Esophagus squamous epithelium (tissue), 5 donors: ENCODE measurements at regions not wholly inside any gene's neighbourhood (a gene's known extent, or its start where the extent isn't known, plus 50 kb on each side); places are given as distances from the start of the nearest gene placed in this dataset.

ENCODE experiments used
- DNase-seq: peaks from one replicate; lab custom pipeline; 2025; lab: John Stamatoyannopoulos, UW
- H3K27ac ChIP-seq, 4 donors: fragments of 200-600 bp; sonication (generic); one replicate each; pipeline ENCODE4 v1.5.1; 2016 to 2019; ENCODE audit warnings: mild to moderate bottlenecking in 1 of 4
- H3K27me3 ChIP-seq, 4 donors: fragments of 200-600 bp; sonication (generic); 1 replicate in 3 of 4; 2 replicates in 1 of 4; pipeline versions ENCODE4 v1.5.1 to v1.6.0; 2017 to 2021; ENCODE audit warnings: antibody characterized with exemption in 1 of 4
- H3K36me3 ChIP-seq, 3 donors: fragments of 200-600 bp; sonication (generic); one replicate each; pipeline ENCODE4 v1.5.1; 2016 to 2019
- H3K4me1 ChIP-seq, 3 donors: fragments of 200-600 bp; sonication (generic); one replicate each; pipeline ENCODE4 v1.5.1; 2017 to 2019
- H3K4me3 ChIP-seq, 4 donors: fragments of 200-600 bp; sonication (generic); 1 replicate in 3 of 4; 2 replicates in 1 of 4; pipeline ENCODE4 v1.5.1; 2016 to 2019; ENCODE audit warnings: mild to moderate bottlenecking in 2 of 4, moderate library complexity in 1 of 4
- H3K9me3 ChIP-seq, 3 donors: fragments of 200-600 bp; sonication (generic); one replicate each; pipeline ENCODE4 v1.5.1; 2016 to 2019
- CTCF ChIP-seq, 6 experiments: fragments of 450-650 bp in 4 of 6; fragments of 200-600 bp in 2 of 6; sonication (generic) in 2 of 6; IDR thresholded peaks; one replicate each; pipeline ENCODE4 v1.5.1; 2016 to 2019; ENCODE audit warnings: antibody characterized with exemption in 6 of 6, mild to moderate bottlenecking in 4 of 6, moderate library complexity in 4 of 6
- POLR2A ChIP-seq, 4 donors: fragments of 450-650 bp; IDR thresholded peaks; one replicate each; pipeline ENCODE4 v1.6.1; 2017; ENCODE audit warnings: antibody characterized with exemption in 4 of 4, mild to moderate bottlenecking in 4 of 4, moderate library complexity in 3 of 4
- WGBS, 2 donors: methylation state at CpG; one replicate each; pipeline ENCODE4 v1.1.5; 2018; 5-methylcytosine and 5-hydroxymethylcytosine counted together
- intact Hi-C: fragments of 100-400 bp; cut with DNase I; formaldehyde crosslinking; loops from one replicate; pipeline ENCODE4 v1.15.0; 2022
- donor health status: DM: yes; HTN: yes; CAD: no.

- intact Hi-C loops: no loop called here
- Histone ChIP-seq H3K9me3 (no peaks in the 10 kb centered on the region), H3K4me3 (no peak overlapping the region), H3K27ac (peak overlapping the region in 1 of 4 donors; percentile 69), H3K36me3 (no peaks in the 10 kb centered on the region), H3K27me3 (no peaks in the 10 kb centered on the region), H3K4me1 (no peaks in the 10 kb centered on the region)
- TF ChIP-seq CTCF (IDR thresholded peaks at IDR 0.05) (no peak), POLR2A (IDR thresholded peaks at IDR 0.05) (no peak)
- no peak for DNase-seq
Observed at GRCh38 chr5:120386981-120387380, 77.1 kb upstream of the PRR16 start.

GRCh38 chr5:120388016-120388781 is 75.9 kb upstream of the PRR16 start:
- Histone ChIP-seq H3K27me3 (no peaks in the 10 kb centered on the region), H3K9me3 (no peaks in the 10 kb centered on the region), H3K27ac (peak overlapping the region in 2 of 4 donors; percentile 57 to 64), H3K36me3 (no peaks in the 10 kb centered on the region), H3K4me1 (no peaks in the 10 kb centered on the region), H3K4me3 (no peak overlapping the region)
- 35 to 40% methylated on average over 1 of the region's 1 CpG for WGBS, 2 donors
- TF ChIP-seq CTCF (IDR thresholded peaks at IDR 0.05) (no peak), POLR2A (IDR thresholded peaks at IDR 0.05) (no peak)
- intact Hi-C loops: no loop called here
- DNase-seq: no peak

- H3K27me3 ChIP-seq: no peaks in the 10 kb centered on the region
- no peaks in the 10 kb centered on the region for H3K36me3 ChIP-seq
- H3K4me3 ChIP-seq: no peak overlapping the region
- no peaks in the 10 kb centered on the region for H3K9me3 ChIP-seq
- H3K27ac ChIP-seq: no peak overlapping the region
- no peaks in the 10 kb centered on the region for H3K4me1 ChIP-seq
- TF ChIP-seq CTCF (IDR thresholded peaks at IDR 0.05) (no peak), POLR2A (IDR thresholded peaks at IDR 0.05) (no peak)
- no peak for DNase-seq
- intact Hi-C loops: no loop called here
Observed at GRCh38 chr5:120394259-120394658, 69.8 kb upstream of the PRR16 start.

DNA sequence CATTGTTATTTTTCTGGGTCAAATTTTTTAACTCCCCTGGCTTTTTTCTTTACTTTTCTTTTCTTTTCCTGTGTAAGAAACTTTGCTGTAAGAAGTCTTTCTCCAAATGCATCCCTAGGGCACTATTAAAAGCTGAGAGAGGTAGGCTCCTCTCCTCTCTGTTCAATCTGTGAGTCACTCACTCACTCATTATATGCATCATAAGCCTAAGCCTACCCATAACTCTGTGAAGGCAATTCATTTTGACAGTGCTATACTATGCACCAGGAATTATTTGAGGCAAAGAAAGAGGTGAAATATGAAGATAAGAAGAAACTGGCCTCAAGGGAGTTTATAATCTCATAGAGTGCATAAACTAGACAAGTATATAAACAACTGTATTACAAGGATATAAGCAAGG is 67.9 kb upstream of the PRR16 start:
- Histone ChIP-seq H3K27ac (no peak overlapping the region), H3K27me3 (no peaks in the 10 kb centered on the region), H3K4me3 (no peak overlapping the region), H3K4me1 (no peaks in the 10 kb centered on the region), H3K9me3 (no peaks in the 10 kb centered on the region), H3K36me3 (no peaks in the 10 kb centered on the region)
- intact Hi-C loops: no loop called here
- no peak for DNase-seq
- TF ChIP-seq CTCF (IDR thresholded peaks at IDR 0.05) (no peak), POLR2A (IDR thresholded peaks at IDR 0.05) (no peak)

- no peaks in the 10 kb centered on the region for H3K9me3 ChIP-seq
- H3K27ac ChIP-seq: no peak overlapping the region
- no peak overlapping the region for H3K4me3 ChIP-seq
- no peak for TF ChIP-seq CTCF (IDR thresholded peaks at IDR 0.05)
- no peak for TF ChIP-seq POLR2A (IDR thresholded peaks at IDR 0.05)
- H3K36me3 ChIP-seq: no peaks in the 10 kb centered on the region
- H3K27me3 ChIP-seq: no peaks in the 10 kb centered on the region
- no peaks in the 10 kb centered on the region for H3K4me1 ChIP-seq
- intact Hi-C loops: no loop called here
- DNase-seq: no peak
- WGBS, 2 donors: 80 to 81% methylated on average over 1 of the region's 1 CpG
Observed at GRCh38 chr5:120400356-120400755, 63.7 kb upstream of the PRR16 start.
